Sigmoid colon (tissue), 4 donors: ENCODE measurements at regions not wholly inside any gene's neighbourhood (a gene's known extent, or its start where the extent isn't known, plus 50 kb on each side); places are given as distances from the start of the nearest gene placed in this dataset.

Experiments used
- EP300 ChIP-seq, 4 donors: sonication (generic); formaldehyde crosslinking; IDR thresholded peaks; one replicate each; pipeline ENCODE4 v1.6.1; 2017; ENCODE audit warnings: antibody characterized with exemption in 4 of 4
- POLR2A ChIP-seq, 2 donors: fragments of 450-650 bp; IDR thresholded peaks; one replicate each; pipeline ENCODE4 v1.6.1; 2016; ENCODE audit warnings: antibody characterized with exemption in 2 of 2, mild to moderate bottlenecking in 2 of 2, moderate library complexity in 2 of 2

GRCh38 chr6:80696268-80696667 lies 589.8 kb downstream of the BCKDHB start:
- TF ChIP-seq EP300 (IDR thresholded peaks at IDR 0.05): no peak
- TF ChIP-seq POLR2A (IDR thresholded peaks at IDR 0.05): no peak
